Stimulated activated naive B cell treated with anti-CD40 and anti-IgM and Interleukin-4, amounts not matched to agents 10 μg/mL and 1 μg/mL and 100 μg/mL, for 72 hours (primary cell): ENCODE measurements at regions not wholly inside any gene's neighbourhood (a gene's known extent, or its start where the extent isn't known, plus 50 kb on each side); places are given as distances from the start of the nearest gene placed in this dataset.
"Not testable (repeated sequence)": the region's sequence is repeated elsewhere in the genome, so short reads cannot be mapped to it uniquely, and the experiment has no call there.

ENCODE experiments used
- ATAC-seq, 2 donors: fragments of 150-1000 bp; cut with Tn5 transposase; replicated peaks; 2 replicates each; pipeline ENCODE4 v1.10.0; 2021; ENCODE audit warnings: moderate library complexity in 1 of 2
- DNase-seq: peaks from one replicate; pipeline ENCODE4 v3.0.0; 2021
- H3K27ac Mint-ChIP-seq: one replicate; pipeline ENCODE4 v1.8.0; 2022; ENCODE audit warnings: mild to moderate bottlenecking, mixed read lengths
- H3K27me3 Mint-ChIP-seq, 2 donors: one replicate each; pipeline ENCODE4 v1.8.0; 2022; ENCODE audit warnings: mixed read lengths in 2 of 2
- H3K36me3 Mint-ChIP-seq, 2 donors: one replicate each; pipeline ENCODE4 v1.8.0; 2022; ENCODE audit warnings: mixed read lengths in 2 of 2, mild to moderate bottlenecking in 1 of 2
- H3K4me1 Mint-ChIP-seq, 2 donors: one replicate each; pipeline ENCODE4 v1.8.0; 2022; ENCODE audit warnings: mixed read lengths in 2 of 2, mild to moderate bottlenecking in 1 of 2
- H3K4me3 Mint-ChIP-seq, 2 donors: one replicate each; pipeline ENCODE4 v1.8.0; 2022; ENCODE audit warnings: mild to moderate bottlenecking in 2 of 2, mixed read lengths in 2 of 2, moderate library complexity in 1 of 2
- H3K9me3 Mint-ChIP-seq, 2 donors: one replicate each; pipeline ENCODE4 v1.8.0; 2022; ENCODE audit warnings: mixed read lengths in 2 of 2, mild to moderate bottlenecking in 1 of 2

- ATAC-seq (no peak), DNase-seq (no peak)
- Mint-ChIP-seq H3K9me3 (no peaks in the 10 kb centered on the region), H3K27ac (no peak overlapping the region), H3K4me1 (peaks cover 5 to 11% of the 10 kb centered on the region in 2 donors), H3K4me3 (no peak overlapping the region), H3K27me3 (peaks cover 0 to 8% of the 10 kb centered on the region in 2 donors), H3K36me3 (no peaks in the 10 kb centered on the region)
Measured at GRCh38 chr6:63514488-63515173, 57.6 kb upstream of the LOC128125822 start.

GRCh38 chr6:63515227-63515626 is 57.1 kb upstream of the LOC128125822 start:
- not testable (repeated sequence) for ATAC-seq

GRCh38 chr6:63516186-63516944 is 55.9 kb upstream of the LOC128125822 start:
- ATAC-seq, result no peak
- no peak for DNase-seq

More at GRCh38 chr6:63515227-63515626, 57.1 kb upstream of the LOC128125822 start:
- H3K4me3 Mint-ChIP-seq, H3K9me3 Mint-ChIP-seq, H3K27ac Mint-ChIP-seq, DNase-seq, H3K27me3 Mint-ChIP-seq, H3K36me3 Mint-ChIP-seq: not testable (repeated sequence)
- peaks cover 5 to 16% of the 10 kb centered on the region in 2 donors for H3K4me1 Mint-ChIP-seq

GRCh38 chr6:63517221-63517620 is 55.1 kb upstream of the LOC128125822 start:
- Mint-ChIP-seq H3K9me3 (no peaks in the 10 kb centered on the region), H3K4me3 (no peak overlapping the region), H3K27me3 (peaks cover 0 to 8% of the 10 kb centered on the region in 2 donors), H3K4me1 (peaks cover 5 to 16% of the 10 kb centered on the region in 2 donors), H3K27ac (no peak overlapping the region), H3K36me3 (no peaks in the 10 kb centered on the region)
- no peak for ATAC-seq
- DNase-seq, result no peak

More at GRCh38 chr6:63516186-63516944, 55.9 kb upstream of the LOC128125822 start:
- Mint-ChIP-seq H3K36me3 (no peaks in the 10 kb centered on the region), H3K9me3 (no peaks in the 10 kb centered on the region), H3K27ac (no peak overlapping the region), H3K4me1 (peaks cover 5 to 16% of the 10 kb centered on the region in 2 donors), H3K4me3 (no peak overlapping the region), H3K27me3 (peaks cover 0 to 8% of the 10 kb centered on the region in 2 donors)

GRCh38 chr6:63521475-63522210 is 50.6 kb upstream of the LOC128125822 start:
- H3K36me3 Mint-ChIP-seq, result no peaks in the 10 kb centered on the region
- no peak for DNase-seq
- H3K4me1 Mint-ChIP-seq, result peaks cover 5 to 16% of the 10 kb centered on the region in 2 donors
- ATAC-seq, result no peak
- no peak overlapping the region for H3K4me3 Mint-ChIP-seq
- no peak overlapping the region for H3K27ac Mint-ChIP-seq
- H3K9me3 Mint-ChIP-seq, result no peaks in the 10 kb centered on the region
- no peaks in the 10 kb centered on the region for H3K27me3 Mint-ChIP-seq
